ENCODE measurements at regions not wholly inside any gene's neighbourhood (a gene's known extent, or its start where the extent isn't known, plus 50 kb on each side); places are given as distances from the start of the nearest gene placed in this dataset.
"Not testable (repeated sequence)": the region's sequence is repeated elsewhere in the genome, so short reads cannot be mapped to it uniquely, and the experiment has no call there.

DNA sequence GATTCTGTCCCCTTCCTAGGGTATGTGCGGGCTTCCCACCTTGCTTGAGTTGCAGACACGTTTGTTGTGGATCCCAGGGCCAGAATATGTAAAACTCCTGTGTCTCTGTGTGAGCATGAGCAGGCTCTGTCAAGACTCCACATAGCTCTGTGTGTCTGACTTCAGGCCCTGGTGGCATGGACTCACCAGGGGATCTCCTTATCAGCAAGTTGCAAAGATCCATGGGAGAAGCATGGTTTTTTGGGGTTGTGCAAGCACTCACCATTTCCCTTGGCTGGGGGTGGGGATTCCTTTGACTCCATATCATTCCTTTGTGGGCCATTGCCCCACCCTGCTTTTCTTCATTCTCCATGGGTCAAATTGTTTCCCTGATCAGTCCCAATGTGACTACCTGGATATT is 205.6 kb downstream of the TUSC1 start:
- TF ChIP-seq, protein P1, sequence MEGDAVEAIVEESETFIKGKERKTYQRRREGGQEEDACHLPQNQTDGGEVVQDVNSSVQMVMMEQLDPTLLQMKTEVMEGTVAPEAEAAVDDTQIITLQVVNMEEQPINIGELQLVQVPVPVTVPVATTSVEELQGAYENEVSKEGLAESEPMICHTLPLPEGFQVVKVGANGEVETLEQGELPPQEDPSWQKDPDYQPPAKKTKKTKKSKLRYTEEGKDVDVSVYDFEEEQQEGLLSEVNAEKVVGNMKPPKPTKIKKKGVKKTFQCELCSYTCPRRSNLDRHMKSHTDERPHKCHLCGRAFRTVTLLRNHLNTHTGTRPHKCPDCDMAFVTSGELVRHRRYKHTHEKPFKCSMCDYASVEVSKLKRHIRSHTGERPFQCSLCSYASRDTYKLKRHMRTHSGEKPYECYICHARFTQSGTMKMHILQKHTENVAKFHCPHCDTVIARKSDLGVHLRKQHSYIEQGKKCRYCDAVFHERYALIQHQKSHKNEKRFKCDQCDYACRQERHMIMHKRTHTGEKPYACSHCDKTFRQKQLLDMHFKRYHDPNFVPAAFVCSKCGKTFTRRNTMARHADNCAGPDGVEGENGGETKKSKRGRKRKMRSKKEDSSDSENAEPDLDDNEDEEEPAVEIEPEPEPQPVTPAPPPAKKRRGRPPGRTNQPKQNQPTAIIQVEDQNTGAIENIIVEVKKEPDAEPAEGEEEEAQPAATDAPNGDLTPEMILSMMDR (IDR thresholded peaks at IDR 0.05; ENCODE audit: low read length, missing control alignments): no peak
- H3K4me3 ChIP-seq (replicated peaks; ENCODE audit: low read depth, low read length): no peak overlapping the region
- DNase-seq (ENCODE audit: low read depth): no peak

DNA sequence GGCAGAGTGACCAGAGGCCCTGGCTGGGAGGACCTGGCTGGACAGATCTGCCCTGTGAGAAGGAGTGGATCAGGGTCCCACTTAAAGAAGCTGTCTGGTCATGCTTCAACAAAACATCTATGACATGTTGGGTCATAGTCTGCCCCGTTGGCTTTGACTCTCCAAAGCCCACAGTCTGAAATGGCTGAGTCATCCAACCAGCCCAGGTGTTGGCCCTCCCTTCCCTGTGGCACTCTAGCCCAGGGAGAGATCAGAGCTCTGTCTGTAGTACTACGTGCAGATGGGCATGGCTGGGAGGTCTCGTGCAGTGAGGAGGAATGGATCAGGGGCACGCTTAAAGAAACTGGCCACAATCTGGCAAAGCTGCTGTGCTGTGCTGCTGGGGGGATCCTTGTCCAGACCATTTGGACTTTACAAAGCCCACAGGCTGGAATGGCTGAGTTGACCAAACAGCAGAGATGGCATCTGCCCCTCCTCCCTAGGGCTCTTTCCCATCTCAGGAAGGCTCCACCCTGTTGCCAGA is 206.1 kb downstream of the TUSC1 start:
- H3K4me3 ChIP-seq (replicated peaks; ENCODE audit: low read depth, low read length): no peak overlapping the region
- TF ChIP-seq, protein P1 (IDR thresholded peaks at IDR 0.05; ENCODE audit: low read length, missing control alignments): no peak
- DNase-seq (ENCODE audit: low read depth): no peak

DNA sequence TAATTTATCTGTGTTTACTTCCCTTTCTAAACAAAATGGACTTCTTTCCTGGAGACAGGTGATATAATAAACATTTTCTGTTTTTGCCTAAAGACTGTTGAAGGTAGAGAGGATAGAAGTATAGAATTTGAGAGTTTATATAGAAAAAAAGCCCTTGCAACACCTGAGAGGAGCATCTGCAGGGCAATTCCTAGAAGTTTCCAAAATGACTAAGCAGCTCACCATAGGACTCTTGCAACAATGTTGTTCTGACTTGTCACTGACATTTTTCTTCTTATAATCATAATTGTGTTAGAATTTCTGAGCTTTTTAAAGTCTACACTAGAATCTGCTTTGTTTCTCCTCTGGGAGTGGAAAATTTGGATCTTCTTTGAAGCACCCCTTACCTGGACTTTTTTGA is 216.8 kb downstream of the TUSC1 start:
- no peak for DNase-seq (ENCODE audit: low read depth)
- TF ChIP-seq, protein P1 (IDR thresholded peaks at IDR 0.05; ENCODE audit: low read length, missing control alignments): no peak
- no peak overlapping the region for H3K4me3 ChIP-seq (replicated peaks; ENCODE audit: low read depth, low read length)

DNA sequence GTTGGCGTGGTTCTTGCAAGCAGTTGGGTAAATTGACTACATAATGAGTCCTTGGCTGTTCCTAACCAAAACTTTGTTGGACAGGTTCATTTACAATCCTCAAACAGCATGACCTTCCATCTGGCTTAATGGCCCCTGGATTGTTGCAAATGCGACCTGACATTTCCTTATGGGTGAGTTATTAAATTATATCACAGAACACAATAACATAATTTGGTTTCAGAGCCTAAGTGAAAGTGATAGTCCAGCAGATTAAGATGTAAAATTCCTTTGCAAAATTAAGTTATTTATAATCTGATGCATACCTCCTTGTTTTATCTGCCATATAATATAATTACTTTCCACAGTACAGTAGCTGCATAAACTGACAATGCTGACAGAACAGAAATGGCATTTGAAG is 224.4 kb downstream of the TUSC1 start:
- TF ChIP-seq, protein P1 (IDR thresholded peaks at IDR 0.05; ENCODE audit: low read length, missing control alignments): no peak
- no peak overlapping the region for H3K4me3 ChIP-seq (replicated peaks; ENCODE audit: low read depth, low read length)
- DNase-seq (ENCODE audit: low read depth): no peak

DNA sequence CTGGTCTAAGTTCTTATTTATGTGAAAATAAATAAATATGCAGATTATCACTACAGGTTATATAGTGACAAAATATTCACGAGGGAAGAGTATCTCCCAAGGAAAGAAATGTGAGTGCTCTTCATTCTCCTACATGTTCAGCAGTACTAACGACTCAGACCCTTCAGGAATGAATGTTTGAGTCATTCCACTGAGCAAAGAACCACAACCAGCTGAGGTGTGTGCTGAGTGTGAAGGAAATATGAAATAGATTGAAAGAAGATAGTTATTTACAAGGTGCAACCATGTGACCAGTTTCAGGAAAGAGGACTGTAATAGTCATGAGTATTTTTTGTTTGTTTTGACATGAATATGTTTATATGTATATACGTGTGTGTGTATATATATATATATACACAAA is 228.7 kb downstream of the TUSC1 start:
- no peak for DNase-seq (ENCODE audit: low read depth)
- no peak overlapping the region for H3K4me3 ChIP-seq (replicated peaks; ENCODE audit: low read depth, low read length)
- TF ChIP-seq, protein P1 (IDR thresholded peaks at IDR 0.05; ENCODE audit: low read length, missing control alignments): no peak

DNA sequence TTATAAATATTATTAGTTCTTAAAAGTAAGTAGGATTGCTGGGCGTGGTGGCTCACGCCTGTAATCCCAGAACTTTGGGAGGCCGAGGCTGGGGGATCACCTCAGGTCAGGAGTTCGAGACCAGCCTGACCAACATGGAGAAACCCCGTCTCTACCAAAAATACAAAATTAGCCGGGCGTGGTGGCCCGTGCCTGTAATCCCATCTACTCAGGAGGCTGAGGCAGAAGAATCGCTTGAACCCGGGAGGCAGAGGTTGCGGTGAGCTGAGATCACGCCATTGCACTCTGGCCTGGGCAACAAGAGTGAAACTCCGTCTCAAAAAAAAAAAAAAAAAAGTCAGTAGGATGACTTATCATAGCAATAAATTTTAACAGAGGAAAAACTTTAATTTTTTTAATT is 232.5 kb downstream of the TUSC1 start:
- H3K4me3 ChIP-seq (replicated peaks; ENCODE audit: low read depth, low read length): not testable (repeated sequence)

DNA sequence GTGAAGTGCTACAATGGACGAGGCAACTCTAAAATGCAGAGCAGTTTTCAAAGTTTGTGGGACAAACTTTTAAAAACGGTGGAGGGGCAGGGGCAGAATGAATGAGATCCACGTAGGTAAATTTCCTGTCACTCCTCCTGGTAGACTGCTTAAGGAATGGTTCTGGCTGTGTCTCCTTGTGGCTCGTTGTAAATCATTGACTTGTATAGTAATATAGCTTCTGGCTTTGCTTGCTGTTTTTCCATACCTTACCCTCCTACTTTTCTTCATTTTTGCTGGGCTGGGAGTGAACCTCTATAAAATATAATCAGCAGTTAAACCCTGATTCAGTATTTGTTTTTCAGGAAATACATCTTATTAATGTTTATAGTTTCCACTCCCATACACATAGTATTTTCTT is 235.7 kb downstream of the TUSC1 start:
- no peak for DNase-seq (ENCODE audit: low read depth)
- TF ChIP-seq, protein P1 (IDR thresholded peaks at IDR 0.05; ENCODE audit: low read length, missing control alignments): no peak
- no peak overlapping the region for H3K4me3 ChIP-seq (replicated peaks; ENCODE audit: low read depth, low read length)

More for the DNA sequence above, 232.5 kb downstream of the TUSC1 start:
- DNase-seq (ENCODE audit: low read depth): not testable (repeated sequence)

All from fibroblast of pulmonary artery (primary cell).